Osteocyte (in vitro differentiated cells): ENCODE measurements at regions not wholly inside any gene's neighbourhood (a gene's known extent, or its start where the extent isn't known, plus 50 kb on each side); places are given as distances from the start of the nearest gene placed in this dataset.

ENCODE experiments used
- DNase-seq: peaks from one replicate; pipeline ENCODE4 v3.0.0; 2021; ENCODE audit warnings: mixed read lengths; ENCODE audit not compliant: unreplicated experiment; ENCODE audit errors: extremely low spot score
- H3K27ac Mint-ChIP-seq: one replicate; pipeline ENCODE4 v1.8.0; 2021; ENCODE audit warnings: mild to moderate bottlenecking, mixed read lengths; ENCODE audit not compliant: unreplicated experiment
- H3K27me3 Mint-ChIP-seq: one replicate; pipeline ENCODE4 v1.8.0; 2021; ENCODE audit warnings: mixed read lengths; ENCODE audit not compliant: unreplicated experiment
- H3K36me3 Mint-ChIP-seq: one replicate; pipeline ENCODE4 v1.8.0; 2021; ENCODE audit warnings: mixed read lengths; ENCODE audit not compliant: unreplicated experiment
- H3K4me1 Mint-ChIP-seq: one replicate; pipeline ENCODE4 v1.8.0; 2021; ENCODE audit warnings: mixed read lengths; ENCODE audit not compliant: unreplicated experiment
- H3K4me3 Mint-ChIP-seq: one replicate; pipeline ENCODE4 v1.8.0; 2021; ENCODE audit warnings: mild to moderate bottlenecking, moderate library complexity, mixed read lengths; ENCODE audit not compliant: unreplicated experiment
- H3K9me3 Mint-ChIP-seq: one replicate; pipeline ENCODE4 v1.8.0; 2021; ENCODE audit warnings: mixed read lengths; ENCODE audit not compliant: unreplicated experiment
- TF ChIP-seq, protein P1 (sequence below): fragments of 200-600 bp; sonication (generic); IDR thresholded peaks from 2 replicates; pipeline ENCODE4 v1.5.0; 2021; ENCODE audit warnings: antibody characterized with exemption, mild to moderate bottlenecking, moderate library complexity

DNA sequence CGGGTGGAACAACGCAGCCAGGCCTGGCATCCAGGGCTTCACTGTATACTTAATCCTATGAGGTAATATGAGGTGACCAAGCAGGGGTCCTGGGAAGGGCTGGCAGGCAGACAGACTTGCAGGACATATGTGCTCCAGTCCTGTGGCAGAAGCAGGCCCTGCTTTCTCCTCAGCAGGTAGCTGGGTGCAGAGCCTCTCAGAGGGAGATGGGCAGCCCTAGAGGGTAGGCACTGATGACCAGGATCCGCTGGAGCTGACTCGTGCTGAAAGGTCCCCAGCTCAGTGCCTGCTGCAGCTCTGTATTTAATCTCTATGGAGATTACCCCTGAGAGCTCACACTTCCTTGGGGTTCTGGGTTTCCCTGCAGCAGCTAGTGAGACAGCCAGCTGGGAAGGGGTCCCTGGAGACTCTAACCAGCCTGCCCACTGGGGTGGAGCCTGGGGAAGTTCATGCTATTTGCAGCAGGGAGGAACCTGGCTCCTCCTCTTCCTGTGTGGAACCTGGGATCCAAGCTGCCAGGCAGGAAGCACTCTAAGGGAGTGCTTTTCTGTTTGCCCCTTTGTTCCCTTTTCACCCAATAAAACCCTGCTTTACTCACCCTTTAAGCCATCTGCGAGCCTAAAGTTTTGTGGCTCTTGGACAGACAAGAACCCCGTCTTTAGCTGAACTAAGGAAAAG lies 339.2 kb downstream of the DCAF12L2 start:
- no peak for DNase-seq
- Mint-ChIP-seq H3K9me3 (peaks cover 44% of the 10 kb centered on the region), H3K36me3 (no peaks in the 10 kb centered on the region), H3K27ac (no peak overlapping the region), H3K4me3 (no peak overlapping the region), H3K27me3 (no peaks in the 10 kb centered on the region), H3K4me1 (no peaks in the 10 kb centered on the region)
- TF ChIP-seq, protein P1, sequence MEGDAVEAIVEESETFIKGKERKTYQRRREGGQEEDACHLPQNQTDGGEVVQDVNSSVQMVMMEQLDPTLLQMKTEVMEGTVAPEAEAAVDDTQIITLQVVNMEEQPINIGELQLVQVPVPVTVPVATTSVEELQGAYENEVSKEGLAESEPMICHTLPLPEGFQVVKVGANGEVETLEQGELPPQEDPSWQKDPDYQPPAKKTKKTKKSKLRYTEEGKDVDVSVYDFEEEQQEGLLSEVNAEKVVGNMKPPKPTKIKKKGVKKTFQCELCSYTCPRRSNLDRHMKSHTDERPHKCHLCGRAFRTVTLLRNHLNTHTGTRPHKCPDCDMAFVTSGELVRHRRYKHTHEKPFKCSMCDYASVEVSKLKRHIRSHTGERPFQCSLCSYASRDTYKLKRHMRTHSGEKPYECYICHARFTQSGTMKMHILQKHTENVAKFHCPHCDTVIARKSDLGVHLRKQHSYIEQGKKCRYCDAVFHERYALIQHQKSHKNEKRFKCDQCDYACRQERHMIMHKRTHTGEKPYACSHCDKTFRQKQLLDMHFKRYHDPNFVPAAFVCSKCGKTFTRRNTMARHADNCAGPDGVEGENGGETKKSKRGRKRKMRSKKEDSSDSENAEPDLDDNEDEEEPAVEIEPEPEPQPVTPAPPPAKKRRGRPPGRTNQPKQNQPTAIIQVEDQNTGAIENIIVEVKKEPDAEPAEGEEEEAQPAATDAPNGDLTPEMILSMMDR: no peak

DNA sequence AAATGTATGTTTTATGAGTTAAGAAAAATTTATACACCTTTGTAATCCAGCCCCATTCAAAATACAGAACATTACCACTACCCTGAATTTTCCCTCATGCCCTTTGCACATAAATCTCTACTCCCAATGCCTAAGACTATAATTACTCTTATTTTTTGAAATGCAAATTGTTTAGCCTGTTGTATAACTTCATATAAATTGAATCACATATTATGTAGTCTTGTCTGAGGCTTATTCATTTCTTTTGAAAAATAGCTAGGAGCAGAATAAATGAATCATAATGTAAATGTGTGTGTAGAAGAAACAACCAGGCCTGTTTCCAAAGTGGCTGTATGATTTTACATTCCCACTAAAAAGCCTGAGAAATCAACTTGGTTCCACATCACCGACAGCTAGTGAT lies 319.8 kb downstream of the DCAF12L2 start:
- Mint-ChIP-seq H3K4me1 (no peaks in the 10 kb centered on the region), H3K9me3 (peaks cover 8% of the 10 kb centered on the region), H3K36me3 (no peaks in the 10 kb centered on the region), H3K4me3 (no peak overlapping the region), H3K27me3 (no peaks in the 10 kb centered on the region), H3K27ac (no peak overlapping the region)
- TF ChIP-seq, protein P1: no peak
- no peak for DNase-seq

DNA sequence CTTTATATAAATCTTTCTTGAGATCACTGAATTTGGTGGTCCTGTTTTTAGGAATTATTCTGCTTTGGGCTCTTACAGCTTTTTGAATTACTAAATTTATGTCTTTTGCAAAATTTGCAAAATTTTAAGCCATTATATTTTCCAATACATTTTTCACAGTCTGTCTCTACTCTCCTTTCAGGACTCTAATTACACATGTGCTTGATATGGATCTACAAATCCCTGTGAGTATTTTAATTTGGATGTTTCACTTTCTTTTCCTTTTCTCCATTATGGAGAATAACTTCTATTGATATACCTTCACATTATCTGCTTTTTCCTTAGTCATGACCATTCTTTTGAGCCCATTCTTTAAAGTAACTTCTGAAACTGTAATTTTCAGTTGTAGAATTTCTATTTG lies 315.4 kb downstream of the DCAF12L2 start:
- TF ChIP-seq, protein P1: no peak

DNA sequence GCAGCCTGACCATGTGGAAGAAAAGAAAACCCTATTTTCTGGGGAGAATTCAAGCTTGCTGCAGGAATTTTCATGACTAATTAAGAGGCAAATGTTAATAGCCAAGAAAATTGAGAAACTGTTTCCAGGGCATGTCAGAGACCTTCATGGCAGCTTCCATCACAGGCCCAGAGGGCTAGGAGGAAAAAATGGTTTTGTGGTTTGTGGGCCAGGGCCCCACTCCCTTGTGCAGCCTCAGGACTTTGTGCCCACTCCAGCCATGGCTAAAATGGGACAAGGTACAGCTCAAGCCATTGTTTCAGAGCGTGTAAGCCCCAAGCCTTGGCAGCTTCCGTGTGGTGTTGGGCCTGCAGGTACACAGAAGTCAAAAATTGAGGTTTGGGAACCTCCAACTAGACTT lies 282.9 kb downstream of the DCAF12L2 start:
- H3K4me3 Mint-ChIP-seq: no peak overlapping the region
- H3K27ac Mint-ChIP-seq: no peak overlapping the region
- H3K4me1 Mint-ChIP-seq: no peaks in the 10 kb centered on the region
- no peaks in the 10 kb centered on the region for H3K27me3 Mint-ChIP-seq
- TF ChIP-seq, protein P1: no peak
- no peak for DNase-seq
- H3K36me3 Mint-ChIP-seq: no peaks in the 10 kb centered on the region
- H3K9me3 Mint-ChIP-seq: peaks cover 58% of the 10 kb centered on the region

More for the DNA sequence above, 315.4 kb downstream of the DCAF12L2 start:
- Mint-ChIP-seq H3K9me3 (peaks cover 22% of the 10 kb centered on the region), H3K27me3 (no peaks in the 10 kb centered on the region), H3K4me3 (no peak overlapping the region), H3K36me3 (no peaks in the 10 kb centered on the region), H3K27ac (no peak overlapping the region), H3K4me1 (no peaks in the 10 kb centered on the region)
- DNase-seq: no peak

DNA sequence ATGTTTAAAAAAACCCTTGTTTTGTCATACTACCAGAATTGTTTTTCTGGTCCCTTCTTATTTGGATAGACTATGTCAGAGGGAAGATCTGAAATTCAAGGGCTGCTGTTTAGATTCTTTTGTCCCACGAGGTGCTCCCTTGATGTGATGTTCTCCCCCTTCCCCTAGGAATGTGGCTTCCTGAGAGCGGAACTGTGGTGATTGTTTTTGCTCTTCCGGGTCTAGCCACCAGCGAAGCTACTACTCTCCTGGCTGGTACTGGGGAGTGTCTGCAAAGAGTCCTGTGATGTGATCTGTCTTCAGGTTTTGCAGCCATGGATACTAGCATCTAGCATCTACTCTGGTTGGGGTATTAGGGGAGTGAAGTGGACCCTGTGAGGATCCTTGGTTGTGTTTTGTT lies 271.1 kb downstream of the DCAF12L2 start:
- H3K27ac Mint-ChIP-seq: no peak overlapping the region

More for the DNA sequence above, 271.1 kb downstream of the DCAF12L2 start:
- H3K4me1 Mint-ChIP-seq: no peaks in the 10 kb centered on the region
- H3K4me3 Mint-ChIP-seq: no peak overlapping the region
- no peaks in the 10 kb centered on the region for H3K27me3 Mint-ChIP-seq
- TF ChIP-seq, protein P1: no peak
- no peaks in the 10 kb centered on the region for H3K36me3 Mint-ChIP-seq
- H3K9me3 Mint-ChIP-seq: peaks cover 68% of the 10 kb centered on the region
- no peak for DNase-seq
